HEK293 (cell line): ENCODE measurements at regions not wholly inside any gene's neighbourhood (a gene's known extent, or its start where the extent isn't known, plus 50 kb on each side); places are given as distances from the start of the nearest gene placed in this dataset.
A peak's percentile ranks its signal among the peaks of the same experiment; 100 is the strongest.

Experiments used
- CTCF ChIA-PET: fragments of 350-600 bp; formaldehyde crosslinking; extraction: SDS; loops from one replicate; lab custom pipeline; 2021; ENCODE audit warnings: antibody characterized with exemption; lab: Yijun Ruan, JAX
- POLR2A ChIA-PET: fragments of 300-600 bp; formaldehyde crosslinking; extraction: SDS; loops from one replicate; lab custom pipeline; 2020; ENCODE audit warnings: antibody characterized with exemption, inconsistent platforms; lab: Yijun Ruan, JAX
- H3K27ac ChIP-seq: fragments of 200-500 bp; sonication (Bioruptor generic); 2 replicates; pipeline ENCODE4 v1.5.1; 2014; ENCODE audit warnings: low read depth, low read length, control low read depth, inconsistent platforms; ENCODE audit errors: extremely low read depth
- H3K36me3 ChIP-seq, 2 experiments: fragments of 200-500 bp in 1 of 2; sonication (Bioruptor generic) in 1 of 2; 1 replicate in 1 of 2; 2 replicates in 1 of 2; pipeline ENCODE4 v1.5.1; 2014 to 2017; ENCODE audit warnings: inconsistent platforms in 2 of 2, low read length in 2 of 2; ENCODE audit not compliant: control insufficient read depth in 2 of 2, insufficient read depth in 1 of 2
- H3K4me1 ChIP-seq: fragments of 200-500 bp; sonication (Bioruptor generic); 2 replicates; pipeline ENCODE4 v1.5.1; 2014; ENCODE audit warnings: mild to moderate bottlenecking, low read length, inconsistent platforms; ENCODE audit not compliant: control insufficient read depth, insufficient read depth
- H3K4me3 ChIP-seq: 2 replicates; pipeline ENCODE4 v1.5.1; 2011; ENCODE audit warnings: low read depth, mild to moderate bottlenecking, control low read depth, low read length, moderate library complexity
- H3K9me3 ChIP-seq: fragments of 200-500 bp; sonication (Bioruptor generic); 2 replicates; pipeline ENCODE4 v1.5.1; 2014; ENCODE audit warnings: low read depth, low read length, inconsistent platforms; ENCODE audit not compliant: control insufficient read depth, insufficient read depth
- BCL11A ChIP-seq: fragments of 450-650 bp; formaldehyde crosslinking; IDR thresholded peaks from 2 replicates; pipeline ENCODE4 v1.5.1; 2016; ENCODE audit warnings: low read depth, missing biosample characterization, missing genetic modification characterization
- FEZF1 ChIP-seq: fragments of 450-650 bp; formaldehyde crosslinking; IDR thresholded peaks from 2 replicates; pipeline ENCODE4 v1.5.1; 2016; ENCODE audit warnings: missing biosample characterization, missing genetic modification characterization
- HOXD13 ChIP-seq: sonication (generic); formaldehyde crosslinking; IDR thresholded peaks from 2 replicates; pipeline ENCODE4 v1.8.0; 2022; ENCODE audit warnings: missing genetic modification reagents, borderline replicate concordance
- TRIM28 ChIP-seq: IDR thresholded peaks from 2 replicates; pipeline ENCODE4 v1.6.1; 2011; ENCODE audit warnings: low read length, control low read depth, borderline replicate concordance
- ZBTB48 ChIP-seq: fragments of 450-650 bp; formaldehyde crosslinking; IDR thresholded peaks from 2 replicates; pipeline ENCODE4 v1.5.1; 2016; ENCODE audit warnings: missing biosample characterization, missing genetic modification characterization
- ZFP37 ChIP-seq: fragments of 450-650 bp; formaldehyde crosslinking; IDR thresholded peaks from 2 replicates; pipeline ENCODE4 v1.5.1; 2016; ENCODE audit warnings: missing biosample characterization, missing genetic modification characterization
- ZNF132 ChIP-seq: fragments of 450-650 bp; formaldehyde crosslinking; IDR thresholded peaks from 2 replicates; pipeline ENCODE4 v1.5.1; 2017; ENCODE audit warnings: missing biosample characterization, missing genetic modification characterization, borderline replicate concordance
- ZNF19 ChIP-seq: fragments of 450-650 bp; formaldehyde crosslinking; IDR thresholded peaks from 2 replicates; pipeline ENCODE4; 2016; ENCODE audit warnings: missing biosample characterization, missing genetic modification characterization, low read depth
- ZNF266 ChIP-seq: fragments of 450-650 bp; formaldehyde crosslinking; IDR thresholded peaks from 2 replicates; pipeline ENCODE4 v1.5.1; 2016; ENCODE audit warnings: missing biosample characterization, missing genetic modification characterization, low read depth
- ZNF311 ChIP-seq: fragments of 450-650 bp; formaldehyde crosslinking; IDR thresholded peaks from 2 replicates; pipeline ENCODE4 v1.5.1; 2017; ENCODE audit warnings: missing biosample characterization, missing genetic modification characterization, borderline replicate concordance
- ZNF354C ChIP-seq: fragments of 450-650 bp; formaldehyde crosslinking; IDR thresholded peaks from 2 replicates; pipeline ENCODE4 v1.5.1; 2016; ENCODE audit warnings: missing biosample characterization, missing genetic modification characterization, low read depth, borderline replicate concordance
- ZNF530 ChIP-seq: fragments of 450-650 bp; formaldehyde crosslinking; IDR thresholded peaks from 2 replicates; pipeline ENCODE4 v1.5.1; 2016; ENCODE audit warnings: low read depth, missing biosample characterization, missing genetic modification characterization
- ZNF555 ChIP-seq: fragments of 450-650 bp; formaldehyde crosslinking; conservative IDR thresholded peaks from 2 replicates; pipeline ENCODE4 v1.5.1; 2017; ENCODE audit warnings: missing biosample characterization, mild to moderate bottlenecking, missing genetic modification characterization, inconsistent platforms
- ZNF561 ChIP-seq: fragments of 450-650 bp; IDR thresholded peaks from 2 replicates; pipeline ENCODE4 v1.5.1; 2018; ENCODE audit warnings: missing biosample characterization, missing genetic modification characterization, borderline replicate concordance
- ZNF629 ChIP-seq: fragments of 450-650 bp; formaldehyde crosslinking; IDR thresholded peaks from 2 replicates; pipeline ENCODE4 v1.5.1; 2017; ENCODE audit warnings: missing biosample characterization, missing genetic modification characterization
- ZNF654 ChIP-seq: fragments of 450-650 bp; formaldehyde crosslinking; IDR thresholded peaks from 2 replicates; pipeline ENCODE4 v1.5.1; 2016; ENCODE audit warnings: low read depth, missing biosample characterization, missing genetic modification characterization
- ZNF837 ChIP-seq: fragments of 450-650 bp; formaldehyde crosslinking; IDR thresholded peaks from 2 replicates; pipeline ENCODE4 v1.5.1; 2016; ENCODE audit warnings: missing biosample characterization, missing genetic modification characterization
- ZNF843 ChIP-seq: fragments of 450-650 bp; formaldehyde crosslinking; IDR thresholded peaks from 2 replicates; pipeline ENCODE4 v1.5.1; 2016; ENCODE audit warnings: missing biosample characterization, missing genetic modification characterization
- TF ChIP-seq, protein P1 (sequence below): fragments of 450-650 bp; formaldehyde crosslinking; IDR thresholded peaks from 2 replicates; pipeline ENCODE4 v1.5.1; 2016; ENCODE audit warnings: missing biosample characterization, missing genetic modification characterization
- TF ChIP-seq, protein P2 (sequence below): fragments of 450-650 bp; formaldehyde crosslinking; IDR thresholded peaks from 2 replicates; pipeline ENCODE4 v1.5.1; 2016; ENCODE audit warnings: missing biosample characterization, missing genetic modification characterization, borderline replicate concordance
- TF ChIP-seq, protein P3 (sequence below): fragments of 450-650 bp; formaldehyde crosslinking; IDR thresholded peaks from 2 replicates; pipeline ENCODE4 v1.5.1; 2017; ENCODE audit warnings: missing biosample characterization, mild to moderate bottlenecking, missing genetic modification characterization, moderate library complexity
- TF ChIP-seq, protein P4 (sequence below): fragments of 450-650 bp; formaldehyde crosslinking; IDR thresholded peaks from 2 replicates; pipeline ENCODE4 v1.5.1; 2017; ENCODE audit warnings: missing biosample characterization, missing genetic modification characterization
- TF ChIP-seq, protein P5 (sequence below): fragments of 450-650 bp; formaldehyde crosslinking; IDR thresholded peaks from 2 replicates; pipeline ENCODE4 v1.5.1; 2016; ENCODE audit warnings: missing biosample characterization, missing genetic modification characterization

DNA sequence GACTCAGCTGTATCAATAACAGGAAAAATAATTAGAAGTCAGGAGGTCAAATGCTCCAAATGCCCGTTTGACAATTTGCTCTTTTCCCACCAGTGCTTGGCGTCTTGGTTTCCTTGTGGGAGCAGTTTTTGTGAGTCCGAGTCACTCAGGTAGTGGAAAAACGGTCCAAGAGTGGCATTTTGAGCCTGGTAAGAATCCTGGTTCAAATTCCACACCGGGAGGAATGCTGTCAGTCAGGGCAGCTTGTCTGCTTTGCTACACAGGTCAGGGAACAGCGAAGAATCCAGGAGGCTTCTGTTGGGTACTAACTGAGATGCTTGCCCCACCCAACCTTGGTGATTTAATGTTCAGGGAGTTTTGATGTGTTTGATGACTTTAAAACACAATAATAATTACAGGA, 209.5 kb downstream of the HERPUD2 start:
- CTCF ChIA-PET = no interaction called here

DNA sequence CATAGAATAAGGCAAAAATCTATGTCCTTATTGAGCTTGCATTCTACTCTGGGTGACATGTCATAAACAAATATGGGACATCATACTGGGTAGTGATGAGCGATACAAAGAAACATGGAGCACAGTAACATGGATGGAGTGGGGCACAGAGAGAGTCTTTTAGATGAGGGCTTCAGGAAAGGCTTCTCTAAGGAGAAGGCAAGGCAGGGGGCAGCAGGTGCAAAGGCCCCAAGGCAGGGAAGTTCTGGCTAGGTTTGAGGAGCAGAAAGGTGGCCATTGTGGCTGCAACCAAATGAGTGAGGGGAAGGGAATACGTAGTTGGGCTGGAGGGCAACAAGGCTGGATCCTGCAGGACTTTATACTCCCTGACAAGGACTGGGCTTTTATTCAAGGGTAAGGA, 211.4 kb downstream of the HERPUD2 start:
- H3K4me1 ChIP-seq = no peaks in the 10 kb centered on the region
- ChIA-PET POLR2A (no interaction called here), CTCF (no interaction called here)
- no peak overlapping the region for H3K4me3 ChIP-seq
- H3K9me3 ChIP-seq = no peaks in the 10 kb centered on the region
- H3K27ac ChIP-seq = no peak overlapping the region
- H3K36me3 ChIP-seq = no peaks in the 10 kb centered on the region
- no peak for TF ChIP-seq ZNF132 (tag by site-specific recombination)
- TF ChIP-seq ZNF530 (tag by site-specific recombination) = 0 out of 2 replicates have a peak, but pooled peaks have one; percentile 55
- TF ChIP-seq, all 188 proteins: peak for 1

More for the DNA sequence above, 209.5 kb downstream of the HERPUD2 start:
- H3K9me3 ChIP-seq = no peaks in the 10 kb centered on the region
- POLR2A ChIA-PET = no interaction called here
- no peaks in the 10 kb centered on the region for H3K4me1 ChIP-seq
- H3K4me3 ChIP-seq = no peak overlapping the region
- H3K36me3 ChIP-seq = no peaks in the 10 kb centered on the region
- no peak overlapping the region for H3K27ac ChIP-seq
- TF ChIP-seq ZNF654 (no peak), ZNF19 (no peak), ZNF311 (no peak), ZNF837 (no peak)

DNA sequence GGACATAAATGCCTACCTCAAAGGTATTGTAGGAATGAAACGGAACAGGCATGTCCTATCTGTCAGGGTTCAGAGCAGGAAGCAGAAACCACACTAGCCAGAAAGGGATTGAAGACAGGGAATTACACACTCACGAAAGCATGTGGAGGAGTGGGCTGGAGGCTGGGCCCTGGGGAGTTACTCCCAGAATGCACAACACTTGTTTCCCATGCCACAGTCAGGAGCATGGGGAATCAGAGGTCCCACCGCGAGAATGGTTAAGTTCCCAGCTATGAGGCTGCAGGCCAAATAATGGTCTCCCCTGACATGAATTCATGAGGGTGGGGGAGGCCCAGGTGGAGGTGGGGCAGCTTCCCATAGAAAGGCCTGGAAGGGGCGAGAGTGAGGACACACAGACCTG, 212.7 kb downstream of the HERPUD2 start:
- no peaks in the 10 kb centered on the region for H3K4me1 ChIP-seq
- no peaks in the 10 kb centered on the region for H3K9me3 ChIP-seq
- ChIA-PET POLR2A (no interaction called here), CTCF (interaction anchor here (0.6 to 1.0 kb wide), 2 partner anchors 10 to 112 kb away, joined by 3 read pairs; no protein-coding TSS in a partner anchor)
- TF ChIP-seq ZNF843 (tag by site-specific recombination) (no peak), ZBTB48 (tag by site-specific recombination) (no peak), ZNF629 (tag by site-specific recombination) (no peak), ZNF555 (tag by site-specific recombination) (no peak), ZNF19 (no peak), ZNF561 (tag by site-specific recombination) (no peak), ZNF266 (no peak), BCL11A (tag by site-specific recombination) (no peak), TRIM28 (no peak), FEZF1 (tag by site-specific recombination) (no peak), ZFP37 (tag by site-specific recombination) (no peak), HOXD13 (CRISPR knock-in tag) (no peak), ZNF354C (no peak)
- TF ChIP-seq, protein P1, sequence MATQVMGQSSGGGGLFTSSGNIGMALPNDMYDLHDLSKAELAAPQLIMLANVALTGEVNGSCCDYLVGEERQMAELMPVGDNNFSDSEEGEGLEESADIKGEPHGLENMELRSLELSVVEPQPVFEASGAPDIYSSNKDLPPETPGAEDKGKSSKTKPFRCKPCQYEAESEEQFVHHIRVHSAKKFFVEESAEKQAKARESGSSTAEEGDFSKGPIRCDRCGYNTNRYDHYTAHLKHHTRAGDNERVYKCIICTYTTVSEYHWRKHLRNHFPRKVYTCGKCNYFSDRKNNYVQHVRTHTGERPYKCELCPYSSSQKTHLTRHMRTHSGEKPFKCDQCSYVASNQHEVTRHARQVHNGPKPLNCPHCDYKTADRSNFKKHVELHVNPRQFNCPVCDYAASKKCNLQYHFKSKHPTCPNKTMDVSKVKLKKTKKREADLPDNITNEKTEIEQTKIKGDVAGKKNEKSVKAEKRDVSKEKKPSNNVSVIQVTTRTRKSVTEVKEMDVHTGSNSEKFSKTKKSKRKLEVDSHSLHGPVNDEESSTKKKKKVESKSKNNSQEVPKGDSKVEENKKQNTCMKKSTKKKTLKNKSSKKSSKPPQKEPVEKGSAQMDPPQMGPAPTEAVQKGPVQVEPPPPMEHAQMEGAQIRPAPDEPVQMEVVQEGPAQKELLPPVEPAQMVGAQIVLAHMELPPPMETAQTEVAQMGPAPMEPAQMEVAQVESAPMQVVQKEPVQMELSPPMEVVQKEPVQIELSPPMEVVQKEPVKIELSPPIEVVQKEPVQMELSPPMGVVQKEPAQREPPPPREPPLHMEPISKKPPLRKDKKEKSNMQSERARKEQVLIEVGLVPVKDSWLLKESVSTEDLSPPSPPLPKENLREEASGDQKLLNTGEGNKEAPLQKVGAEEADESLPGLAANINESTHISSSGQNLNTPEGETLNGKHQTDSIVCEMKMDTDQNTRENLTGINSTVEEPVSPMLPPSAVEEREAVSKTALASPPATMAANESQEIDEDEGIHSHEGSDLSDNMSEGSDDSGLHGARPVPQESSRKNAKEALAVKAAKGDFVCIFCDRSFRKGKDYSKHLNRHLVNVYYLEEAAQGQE = no peak
- TF ChIP-seq, protein P2, sequence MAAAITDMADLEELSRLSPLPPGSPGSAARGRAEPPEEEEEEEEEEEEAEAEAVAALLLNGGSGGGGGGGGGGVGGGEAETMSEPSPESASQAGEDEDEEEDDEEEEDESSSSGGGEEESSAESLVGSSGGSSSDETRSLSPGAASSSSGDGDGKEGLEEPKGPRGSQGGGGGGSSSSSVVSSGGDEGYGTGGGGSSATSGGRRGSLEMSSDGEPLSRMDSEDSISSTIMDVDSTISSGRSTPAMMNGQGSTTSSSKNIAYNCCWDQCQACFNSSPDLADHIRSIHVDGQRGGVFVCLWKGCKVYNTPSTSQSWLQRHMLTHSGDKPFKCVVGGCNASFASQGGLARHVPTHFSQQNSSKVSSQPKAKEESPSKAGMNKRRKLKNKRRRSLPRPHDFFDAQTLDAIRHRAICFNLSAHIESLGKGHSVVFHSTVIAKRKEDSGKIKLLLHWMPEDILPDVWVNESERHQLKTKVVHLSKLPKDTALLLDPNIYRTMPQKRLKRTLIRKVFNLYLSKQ (tag by site-specific recombination) = no peak
- TF ChIP-seq, protein P3, sequence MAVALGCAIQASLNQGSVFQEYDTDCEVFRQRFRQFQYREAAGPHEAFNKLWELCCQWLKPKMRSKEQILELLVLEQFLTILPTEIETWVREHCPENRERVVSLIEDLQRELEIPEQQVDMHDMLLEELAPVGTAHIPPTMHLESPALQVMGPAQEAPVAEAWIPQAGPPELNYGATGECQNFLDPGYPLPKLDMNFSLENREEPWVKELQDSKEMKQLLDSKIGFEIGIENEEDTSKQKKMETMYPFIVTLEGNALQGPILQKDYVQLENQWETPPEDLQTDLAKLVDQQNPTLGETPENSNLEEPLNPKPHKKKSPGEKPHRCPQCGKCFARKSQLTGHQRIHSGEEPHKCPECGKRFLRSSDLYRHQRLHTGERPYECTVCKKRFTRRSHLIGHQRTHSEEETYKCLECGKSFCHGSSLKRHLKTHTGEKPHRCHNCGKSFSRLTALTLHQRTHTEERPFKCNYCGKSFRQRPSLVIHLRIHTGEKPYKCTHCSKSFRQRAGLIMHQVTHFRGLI (tag by site-specific recombination) = no peak
- TF ChIP-seq, protein P4, sequence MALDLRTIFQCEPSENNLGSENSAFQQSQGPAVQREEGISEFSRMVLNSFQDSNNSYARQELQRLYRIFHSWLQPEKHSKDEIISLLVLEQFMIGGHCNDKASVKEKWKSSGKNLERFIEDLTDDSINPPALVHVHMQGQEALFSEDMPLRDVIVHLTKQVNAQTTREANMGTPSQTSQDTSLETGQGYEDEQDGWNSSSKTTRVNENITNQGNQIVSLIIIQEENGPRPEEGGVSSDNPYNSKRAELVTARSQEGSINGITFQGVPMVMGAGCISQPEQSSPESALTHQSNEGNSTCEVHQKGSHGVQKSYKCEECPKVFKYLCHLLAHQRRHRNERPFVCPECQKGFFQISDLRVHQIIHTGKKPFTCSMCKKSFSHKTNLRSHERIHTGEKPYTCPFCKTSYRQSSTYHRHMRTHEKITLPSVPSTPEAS (tag by site-specific recombination) = no peak
- TF ChIP-seq, protein P5, sequence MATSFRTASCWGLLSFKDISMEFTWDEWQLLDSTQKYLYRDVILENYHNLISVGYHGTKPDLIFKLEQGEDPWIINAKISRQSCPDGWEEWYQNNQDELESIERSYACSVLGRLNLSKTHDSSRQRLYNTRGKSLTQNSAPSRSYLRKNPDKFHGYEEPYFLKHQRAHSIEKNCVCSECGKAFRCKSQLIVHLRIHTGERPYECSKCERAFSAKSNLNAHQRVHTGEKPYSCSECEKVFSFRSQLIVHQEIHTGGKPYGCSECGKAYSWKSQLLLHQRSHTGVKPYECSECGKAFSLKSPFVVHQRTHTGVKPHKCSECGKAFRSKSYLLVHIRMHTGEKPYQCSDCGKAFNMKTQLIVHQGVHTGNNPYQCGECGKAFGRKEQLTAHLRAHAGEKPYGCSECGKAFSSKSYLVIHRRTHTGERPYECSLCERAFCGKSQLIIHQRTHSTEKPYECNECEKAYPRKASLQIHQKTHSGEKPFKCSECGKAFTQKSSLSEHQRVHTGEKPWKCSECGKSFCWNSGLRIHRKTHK (tag by site-specific recombination) = no peak
- H3K36me3 ChIP-seq = no peaks in the 10 kb centered on the region
- H3K27ac ChIP-seq = no peak overlapping the region
- H3K4me3 ChIP-seq = no peak overlapping the region
